RWPE2 (cell line): ENCODE measurements at regions not wholly inside any gene's neighbourhood (a gene's known extent, or its start where the extent isn't known, plus 50 kb on each side); places are given as distances from the start of the nearest gene placed in this dataset.

ENCODE experiments used
- ATAC-seq: fragments of 200-7000 bp; cut with Tn5 transposase; 3 replicates; pipeline ENCODE4 v1.9.1; 2021; ENCODE audit warnings: low read depth
- DNase-seq: peaks from one replicate; pipeline ENCODE4 v3.0.0-alpha.2; 2020; ENCODE audit warnings: low spot score
- H3K27ac ChIP-seq: fragments of 450-650 bp; 2 replicates; pipeline ENCODE4 v1.5.1; 2017; ENCODE audit warnings: mild to moderate bottlenecking; ENCODE audit not compliant: poor library complexity, severe bottlenecking
- H3K27me3 ChIP-seq: fragments of 250-450 bp; sonication (Bioruptor Pico); 2 replicates; pipeline ENCODE4 v1.5.1; 2021; ENCODE audit warnings: mild to moderate bottlenecking, moderate library complexity; ENCODE audit not compliant: insufficient read depth, poor library complexity, severe bottlenecking
- H3K36me3 ChIP-seq: fragments of 250-450 bp; sonication (Bioruptor Pico); 2 replicates; pipeline ENCODE4 v1.5.1; 2020; ENCODE audit warnings: low read depth, mild to moderate bottlenecking, moderate library complexity
- H3K4me1 ChIP-seq: fragments of 250-450 bp; sonication (Bioruptor Pico); 2 replicates; pipeline ENCODE4 v1.5.1; 2021; ENCODE audit warnings: mild to moderate bottlenecking, moderate library complexity; ENCODE audit not compliant: insufficient read depth, poor library complexity, severe bottlenecking
- H3K4me3 ChIP-seq: fragments of 250-450 bp; sonication (Bioruptor Pico); 2 replicates; pipeline ENCODE4 v1.5.1; 2021; ENCODE audit warnings: mild to moderate bottlenecking, moderate library complexity; ENCODE audit not compliant: severe bottlenecking
- H3K9me3 ChIP-seq: fragments of 250-450 bp; sonication (Bioruptor Pico); 2 replicates; pipeline ENCODE4 v1.5.1; 2021; ENCODE audit warnings: mild to moderate bottlenecking, moderate library complexity; ENCODE audit not compliant: severe bottlenecking
- CTCF ChIP-seq: fragments of 450-650 bp; IDR thresholded peaks from one replicate; pipeline ENCODE4 v1.5.1; 2017; ENCODE audit warnings: mild to moderate bottlenecking, moderate library complexity; ENCODE audit not compliant: poor library complexity, severe bottlenecking

- TF ChIP-seq CTCF: no peak
- no peaks in the 10 kb centered on the region for H3K27me3 ChIP-seq
- H3K4me3 ChIP-seq: no peak overlapping the region
- ATAC-seq: no peak
- peaks cover 15% of the 10 kb centered on the region for H3K4me1 ChIP-seq
- H3K27ac ChIP-seq: peak overlapping the region; percentile 23
- no peaks in the 10 kb centered on the region for H3K36me3 ChIP-seq
- no peaks in the 10 kb centered on the region for H3K9me3 ChIP-seq
- DNase-seq: no peak
Observed at GRCh38 chr16:75928295-75928694, 202.0 kb upstream of the CPHXL start.

- no peaks in the 10 kb centered on the region for H3K36me3 ChIP-seq
- H3K4me3 ChIP-seq: no peak overlapping the region
- peak; percentile 71 for ATAC-seq
- no peak for DNase-seq
- no peaks in the 10 kb centered on the region for H3K9me3 ChIP-seq
- no peaks in the 10 kb centered on the region for H3K27me3 ChIP-seq
- TF ChIP-seq CTCF: no peak
- peak overlapping the region; percentile 23 for H3K27ac ChIP-seq
- H3K4me1 ChIP-seq: peaks cover 15% of the 10 kb centered on the region
Observed at GRCh38 chr16:75929046-75929445, 202.8 kb upstream of the CPHXL start.

GRCh38 chr16:75931043-75931442, 204.8 kb upstream of the CPHXL start:
- peak; percentile 87 for ATAC-seq

GRCh38 chr16:75931970-75932369, 205.7 kb upstream of the CPHXL start:
- Histone ChIP-seq H3K27me3 (no peaks in the 10 kb centered on the region), H3K27ac (peak overlapping the region; percentile 63), H3K4me3 (no peak overlapping the region), H3K36me3 (no peaks in the 10 kb centered on the region), H3K4me1 (peaks cover 15% of the 10 kb centered on the region), H3K9me3 (no peaks in the 10 kb centered on the region)
- no peak for DNase-seq
- no peak for TF ChIP-seq CTCF
- no peak for ATAC-seq

More at GRCh38 chr16:75931043-75931442, 204.8 kb upstream of the CPHXL start:
- no peak for TF ChIP-seq CTCF
- Histone ChIP-seq H3K4me1 (peaks cover 15% of the 10 kb centered on the region), H3K27me3 (no peaks in the 10 kb centered on the region), H3K27ac (peak overlapping the region; percentile 63), H3K36me3 (no peaks in the 10 kb centered on the region), H3K9me3 (no peaks in the 10 kb centered on the region), H3K4me3 (no peak overlapping the region)
- no peak for DNase-seq

- Histone ChIP-seq H3K27me3 (no peaks in the 10 kb centered on the region), H3K4me3 (no peak overlapping the region), H3K4me1 (peaks cover 20% of the 10 kb centered on the region), H3K9me3 (no peaks in the 10 kb centered on the region), H3K36me3 (no peaks in the 10 kb centered on the region), H3K27ac (peak overlapping the region; percentile 67)
- ATAC-seq: peak; percentile 94
- peak; percentile 79 for DNase-seq
- TF ChIP-seq CTCF: no peak
Observed at GRCh38 chr16:75938818-75939217, 212.5 kb upstream of the CPHXL start.
